ENCODE measurements at regions not wholly inside any gene's neighbourhood (a gene's known extent, or its start where the extent isn't known, plus 50 kb on each side); places are given as distances from the start of the nearest gene placed in this dataset.
"Not testable (repeated sequence)": the region's sequence is repeated elsewhere in the genome, so short reads cannot be mapped to it uniquely, and the experiment has no call there.

DNA sequence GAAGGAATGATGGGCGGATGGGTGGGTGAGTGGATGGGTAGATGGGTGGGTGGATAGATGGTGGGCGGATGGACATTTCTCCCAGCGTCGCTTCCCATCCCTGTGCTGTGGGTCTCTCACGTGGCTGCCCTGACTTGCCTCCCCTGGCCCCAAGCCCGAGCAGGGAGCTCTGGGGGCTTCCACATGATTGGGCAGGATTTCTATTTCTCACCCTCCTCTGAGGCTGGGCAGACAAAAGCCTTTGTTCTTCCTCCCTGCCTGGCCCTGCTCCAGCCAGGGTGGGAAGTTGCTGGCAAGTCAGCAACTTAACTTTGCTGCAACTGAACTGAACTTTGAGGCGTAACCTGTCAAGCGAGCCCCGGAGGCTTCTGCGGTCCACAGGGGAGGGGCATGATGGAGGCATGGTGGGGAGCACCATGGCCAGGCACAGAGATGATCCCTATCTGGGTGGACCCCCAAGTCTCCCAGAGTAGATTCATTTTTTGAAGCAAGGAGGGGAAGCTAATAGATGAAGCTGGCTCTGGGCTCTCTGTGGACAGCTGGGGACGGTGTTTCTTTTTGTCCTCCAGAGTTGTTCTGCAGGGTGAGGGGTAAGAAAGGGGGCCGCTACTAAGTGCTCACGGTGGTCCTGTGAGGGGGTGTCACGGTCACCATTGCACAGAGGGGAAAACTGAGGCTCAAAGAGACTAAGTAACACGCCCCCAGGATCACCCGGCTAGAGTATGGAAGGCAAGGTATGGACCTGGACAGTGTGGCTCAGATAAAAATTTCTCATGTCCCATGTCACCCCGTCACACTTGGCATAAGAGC, 140.1 kb downstream of the CEBPB start:
- DNase-seq, result no peak

GRCh38 chr20:50331469-50332363, 141.1 kb downstream of the CEBPB start:
- DNase-seq, result no peak

DNA sequence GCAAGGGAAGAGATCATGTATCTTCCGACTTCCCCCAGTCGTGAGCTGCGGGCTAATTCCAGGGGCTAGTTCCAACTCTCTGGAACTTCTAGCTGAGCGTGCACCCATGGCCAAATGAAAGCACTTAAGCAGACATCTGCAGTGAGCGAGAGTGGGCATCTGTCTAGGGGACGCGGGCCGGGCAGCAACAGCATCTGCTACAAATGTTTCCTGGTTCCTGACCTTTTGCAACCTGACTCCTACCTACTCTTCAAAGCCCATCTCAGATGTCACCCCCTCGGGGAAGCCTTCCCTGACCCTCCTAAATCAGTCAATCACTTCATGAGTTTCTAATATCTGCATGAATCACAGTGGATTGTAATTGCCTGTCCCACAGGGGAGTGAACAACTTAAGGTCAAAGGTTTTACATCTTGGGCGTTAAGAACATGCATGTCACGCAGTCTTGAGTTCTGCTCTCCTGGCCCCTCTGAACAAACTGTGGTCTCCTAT, 141.9 kb downstream of the CEBPB start:
- DNase-seq, result no peak

DNA sequence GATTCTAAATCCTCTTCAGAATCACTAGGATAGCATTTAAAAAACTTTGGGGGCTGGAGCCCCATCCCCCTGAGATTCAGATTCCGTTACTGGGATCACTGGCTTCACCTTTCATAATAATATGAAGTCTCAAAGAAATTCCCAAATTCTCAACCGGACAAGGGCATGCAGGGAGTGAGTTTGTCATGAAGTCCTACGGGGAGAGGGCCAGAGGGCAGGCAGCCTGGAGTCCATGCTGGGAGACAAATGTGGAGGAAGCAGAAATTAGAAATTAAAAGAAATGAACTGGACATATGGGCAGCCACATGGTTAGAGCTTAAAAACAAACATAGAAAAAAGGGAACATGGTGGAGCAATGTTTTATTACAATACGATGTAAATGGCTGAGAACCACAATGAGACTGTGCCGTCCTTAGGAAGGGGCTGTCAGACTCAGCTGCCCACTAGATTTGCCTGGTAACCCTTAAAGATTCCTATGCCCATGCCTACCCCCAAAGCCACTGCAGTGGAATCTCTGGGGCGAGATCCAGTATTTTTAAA, 142.6 kb downstream of the CEBPB start:
- no peak for DNase-seq

DNA sequence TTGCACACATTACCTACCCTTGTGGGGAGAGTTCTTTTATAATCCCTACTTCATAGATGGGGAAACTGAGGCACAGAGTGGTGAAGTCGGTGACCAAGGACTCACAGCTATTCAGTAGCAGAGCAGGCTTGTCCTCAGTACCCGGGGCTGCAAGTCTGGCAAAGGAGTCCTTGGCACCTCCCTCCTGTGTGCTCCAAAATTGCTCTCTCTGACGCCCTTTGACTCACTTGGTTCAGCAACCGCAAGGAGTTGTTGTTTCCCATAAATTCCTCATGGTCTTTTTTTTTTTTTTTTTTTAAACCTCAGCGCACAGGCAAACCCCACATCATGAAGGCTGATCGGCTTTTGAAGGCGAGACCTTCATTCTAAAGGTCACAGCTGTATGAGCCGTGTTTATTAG, 143.2 kb downstream of the CEBPB start:
- no peak for DNase-seq

- not testable (repeated sequence) for DNase-seq
These were observed 143.9 kb downstream of the CEBPB start for GRCh38 chr20:50334512-50334911.

- DNase-seq, result no peak
These were observed 144.5 kb downstream of the CEBPB start for GRCh38 chr20:50335105-50335504.

GRCh38 chr20:50335866-50336265, 145.2 kb downstream of the CEBPB start:
- no peak for DNase-seq

- DNase-seq, result no peak
These were observed 146.0 kb downstream of the CEBPB start for GRCh38 chr20:50336661-50337060.

GRCh38 chr20:50337521-50338466, 147.2 kb downstream of the CEBPB start:
- no peak for DNase-seq

DNA sequence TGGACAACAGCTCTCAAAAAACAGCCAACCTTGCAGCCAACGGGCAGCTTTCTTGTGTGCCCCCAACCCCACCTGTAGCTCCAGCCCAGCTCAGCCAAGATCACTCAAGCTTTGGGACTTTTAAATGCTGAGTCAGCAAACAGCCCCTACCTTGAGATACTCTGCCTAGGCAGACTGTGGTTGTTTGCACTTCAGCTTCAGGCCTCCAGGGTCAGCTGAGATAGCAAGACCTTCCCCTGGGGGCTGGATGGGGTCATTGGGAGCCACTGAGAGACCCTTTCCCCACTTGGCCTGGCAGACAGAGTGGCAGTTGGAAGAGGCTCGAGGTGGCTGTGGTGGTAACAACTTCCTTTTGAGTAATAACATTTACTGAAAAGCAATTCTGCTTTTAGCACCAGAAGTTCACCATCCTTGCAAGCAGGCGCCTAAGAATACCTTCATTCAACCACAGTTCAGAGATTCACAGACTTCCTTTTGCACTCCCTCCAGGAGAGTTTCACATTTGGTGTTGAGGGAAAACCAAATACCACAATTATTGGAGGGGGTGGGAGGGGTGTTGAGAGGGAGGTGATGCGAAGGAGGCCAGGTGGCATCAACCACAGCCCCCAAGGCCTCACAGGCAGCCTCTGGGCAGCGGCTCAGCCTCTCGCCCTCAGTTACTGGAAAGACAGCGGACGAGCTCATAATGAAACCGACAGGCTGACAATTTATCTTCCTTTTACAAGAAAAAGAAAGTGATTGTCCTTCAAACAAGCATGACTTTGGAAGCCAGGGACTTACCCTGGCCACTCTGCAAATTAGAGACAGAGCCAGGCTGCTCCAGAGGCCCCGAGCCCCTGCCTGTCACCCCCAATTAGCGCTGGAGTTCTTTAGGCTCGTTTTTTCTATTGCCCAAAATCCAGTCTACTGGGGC, 148.1 kb downstream of the CEBPB start:
- DNase-seq, result peak; percentile 84 to 88

- DNase-seq, result peak; percentile 65 to 69
These were observed 148.9 kb downstream of the CEBPB start for GRCh38 chr20:50339466-50339901.

GRCh38 chr20:50340541-50340940, 149.9 kb downstream of the CEBPB start:
- DNase-seq, result no peak

DNA sequence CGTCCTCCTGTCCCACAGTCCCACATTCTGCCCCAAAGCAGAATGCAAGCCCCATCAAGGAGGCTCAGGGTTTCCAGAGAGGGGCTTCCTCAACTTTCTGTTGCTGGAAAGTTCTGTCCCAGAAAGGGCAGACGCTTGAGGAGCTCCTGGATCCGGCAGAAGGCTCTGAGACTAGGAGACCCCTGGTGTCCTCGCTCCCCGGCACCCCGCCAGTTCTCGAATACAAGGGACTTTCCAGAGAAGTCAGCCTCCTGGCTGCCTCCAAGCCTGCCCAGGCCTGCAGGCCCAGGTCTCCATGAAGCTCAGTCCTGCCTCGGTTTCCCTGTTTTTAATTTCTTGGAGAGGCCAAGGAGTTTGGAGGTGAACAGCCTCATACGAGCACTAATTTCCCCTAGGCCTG, 150.4 kb downstream of the CEBPB start:
- DNase-seq, result no peak

- no peak for DNase-seq
These were observed 151.4 kb downstream of the CEBPB start for GRCh38 chr20:50341880-50342637.

DNA sequence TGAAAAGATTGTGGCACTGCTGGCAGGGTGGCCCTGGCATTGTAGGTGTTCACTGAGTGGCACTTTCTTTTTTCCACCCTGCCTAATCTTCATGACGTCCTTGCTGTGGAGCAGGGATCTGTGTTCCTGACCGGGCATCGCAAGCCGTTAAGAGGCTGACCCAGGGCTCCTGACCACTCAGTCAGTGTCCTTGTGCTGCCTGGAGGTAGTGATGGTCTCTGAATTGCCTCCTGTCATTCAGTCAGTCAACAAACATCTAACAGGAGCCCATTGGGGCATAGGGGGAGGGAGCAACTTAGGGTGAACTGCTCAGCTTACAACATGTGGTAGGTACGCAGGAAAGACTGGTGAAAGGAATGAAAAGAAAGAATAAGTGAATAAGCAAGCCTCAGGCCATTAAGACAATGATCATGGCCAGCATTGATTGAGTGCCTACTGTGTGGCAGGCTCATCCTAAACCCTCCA, 152.0 kb downstream of the CEBPB start:
- no peak for DNase-seq

GRCh38 chr20:50343125-50343489, 152.5 kb downstream of the CEBPB start:
- DNase-seq, result no peak

GRCh38 chr20:50343490-50344179, 153.0 kb downstream of the CEBPB start:
- DNase-seq, result no peak

GRCh38 chr20:50344232-50345071, 153.8 kb downstream of the CEBPB start:
- no peak for DNase-seq

Measured in activated T-cell treated with anti-CD3 and anti-CD28 coated beads, Interleukin-2, amount 50 U/mL, for 48 hours (primary cell).